ENCODE measurements at regions not wholly inside any gene's neighbourhood (a gene's known extent, or its start where the extent isn't known, plus 50 kb on each side); places are given as distances from the start of the nearest gene placed in this dataset.

- ATAC-seq = no peak
Observed at GRCh38 chr5:74041913-74042312, 415.9 kb downstream of the ARHGEF28 start.

DNA sequence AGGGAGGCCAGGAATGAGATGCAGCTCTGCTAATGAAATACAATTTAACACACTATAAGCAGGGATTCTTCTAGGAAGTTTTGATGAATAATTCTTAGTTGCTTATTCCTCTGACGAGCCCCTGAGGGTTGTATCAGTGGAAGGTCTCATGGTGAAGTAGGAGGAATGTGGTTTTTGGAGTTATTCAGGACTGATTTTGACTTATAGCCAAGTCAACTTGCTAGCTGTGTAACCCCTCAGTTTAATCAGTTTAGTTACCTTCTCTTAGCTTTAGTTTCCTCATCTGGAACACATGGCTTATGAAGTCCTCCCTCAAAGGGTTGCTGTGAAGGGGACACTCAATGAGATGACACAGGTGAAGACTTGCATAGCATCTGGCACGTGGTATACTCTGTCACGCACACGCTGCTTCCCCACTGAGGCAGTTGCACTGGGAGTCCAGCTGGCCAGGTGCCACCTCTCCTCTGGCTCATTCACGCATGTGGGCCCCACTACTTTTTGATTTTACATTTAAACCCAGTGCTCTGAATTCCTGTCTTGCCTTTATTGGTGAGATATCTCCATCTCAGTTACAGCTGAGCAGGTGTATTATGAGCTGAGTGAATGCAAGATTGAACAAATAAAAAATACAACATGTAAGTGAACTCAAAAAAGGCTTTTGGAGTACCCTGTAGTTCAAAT, 415.0 kb downstream of the ARHGEF28 start:
- DNase-seq = no peak
- TF ChIP-seq, protein P1, sequence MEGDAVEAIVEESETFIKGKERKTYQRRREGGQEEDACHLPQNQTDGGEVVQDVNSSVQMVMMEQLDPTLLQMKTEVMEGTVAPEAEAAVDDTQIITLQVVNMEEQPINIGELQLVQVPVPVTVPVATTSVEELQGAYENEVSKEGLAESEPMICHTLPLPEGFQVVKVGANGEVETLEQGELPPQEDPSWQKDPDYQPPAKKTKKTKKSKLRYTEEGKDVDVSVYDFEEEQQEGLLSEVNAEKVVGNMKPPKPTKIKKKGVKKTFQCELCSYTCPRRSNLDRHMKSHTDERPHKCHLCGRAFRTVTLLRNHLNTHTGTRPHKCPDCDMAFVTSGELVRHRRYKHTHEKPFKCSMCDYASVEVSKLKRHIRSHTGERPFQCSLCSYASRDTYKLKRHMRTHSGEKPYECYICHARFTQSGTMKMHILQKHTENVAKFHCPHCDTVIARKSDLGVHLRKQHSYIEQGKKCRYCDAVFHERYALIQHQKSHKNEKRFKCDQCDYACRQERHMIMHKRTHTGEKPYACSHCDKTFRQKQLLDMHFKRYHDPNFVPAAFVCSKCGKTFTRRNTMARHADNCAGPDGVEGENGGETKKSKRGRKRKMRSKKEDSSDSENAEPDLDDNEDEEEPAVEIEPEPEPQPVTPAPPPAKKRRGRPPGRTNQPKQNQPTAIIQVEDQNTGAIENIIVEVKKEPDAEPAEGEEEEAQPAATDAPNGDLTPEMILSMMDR (IDR thresholded peaks at IDR 0.05) = no peak
- Histone ChIP-seq H3K4me3 (no peak overlapping the region), H3K36me3 (ENCODE audit: low read depth) (no peaks in the 10 kb centered on the region), H3K4me1 (ENCODE audit: low read depth) (no peaks in the 10 kb centered on the region), H3K9me3 (no peaks in the 10 kb centered on the region)
- ATAC-seq = no peak
- intact Hi-C loops (cut with DNase I, micrococcal nuclease) = no loop called here

More at GRCh38 chr5:74041913-74042312, 415.9 kb downstream of the ARHGEF28 start:
- TF ChIP-seq, protein P1 (IDR thresholded peaks at IDR 0.05) = no peak
- intact Hi-C loops (cut with DNase I, micrococcal nuclease) = no loop called here
- H3K36me3 ChIP-seq (ENCODE audit: low read depth) = no peaks in the 10 kb centered on the region
- H3K4me3 ChIP-seq = no peak overlapping the region
- no peaks in the 10 kb centered on the region for H3K9me3 ChIP-seq
- DNase-seq = no peak
- H3K4me1 ChIP-seq (ENCODE audit: low read depth) = no peaks in the 10 kb centered on the region

GRCh38 chr5:74040065-74040551, 414.1 kb downstream of the ARHGEF28 start:
- no peak overlapping the region for H3K4me3 ChIP-seq
- TF ChIP-seq, protein P1 (IDR thresholded peaks at IDR 0.05) = no peak
- intact Hi-C loops (cut with DNase I, micrococcal nuclease) = no loop called here
- ATAC-seq = peak; percentile 49
- no peaks in the 10 kb centered on the region for H3K36me3 ChIP-seq (ENCODE audit: low read depth)
- no peak for DNase-seq
- H3K4me1 ChIP-seq (ENCODE audit: low read depth) = no peaks in the 10 kb centered on the region
- no peaks in the 10 kb centered on the region for H3K9me3 ChIP-seq

GRCh38 chr5:74037321-74037720, 411.3 kb downstream of the ARHGEF28 start:
- TF ChIP-seq, protein P1 (IDR thresholded peaks at IDR 0.05) = no peak
- intact Hi-C loops (cut with DNase I, micrococcal nuclease) = loop anchor here in 1 of 2 donors (10.0 kb wide), 1 partner anchor 607 kb away; the partner anchor contains the start of gene ENC1
- ATAC-seq (no peak), DNase-seq (no peak)
- Histone ChIP-seq H3K36me3 (ENCODE audit: low read depth) (no peaks in the 10 kb centered on the region), H3K4me3 (no peak overlapping the region), H3K4me1 (ENCODE audit: low read depth) (no peaks in the 10 kb centered on the region), H3K9me3 (no peaks in the 10 kb centered on the region)

GRCh38 chr5:74035521-74035937, 409.5 kb downstream of the ARHGEF28 start:
- no peaks in the 10 kb centered on the region for H3K4me1 ChIP-seq (ENCODE audit: low read depth)
- DNase-seq = peak in 1 of 3 donors; percentile 22
- H3K4me3 ChIP-seq = no peak overlapping the region
- TF ChIP-seq, protein P1 (IDR thresholded peaks at IDR 0.05) = peak; percentile 12
- H3K9me3 ChIP-seq = no peaks in the 10 kb centered on the region
- ATAC-seq = peak; percentile 65
- intact Hi-C loops (cut with DNase I, micrococcal nuclease) = loop anchor here in 1 of 2 donors (10.0 kb wide), 1 partner anchor 609 kb away; the partner anchor contains the start of gene ENC1
- H3K36me3 ChIP-seq (ENCODE audit: low read depth) = no peaks in the 10 kb centered on the region
